Umbilical cord (tissue), 1 donor: ENCODE measurements at regions not wholly inside any gene's neighbourhood (a gene's known extent, or its start where the extent isn't known, plus 50 kb on each side); places are given as distances from the start of the nearest gene placed in this dataset.

Source experiments
- DNase-seq: peaks from one replicate; pipeline ENCODE4 v3.0.0-alpha.2; 2015; ENCODE audit warnings: low spot score

- DNase-seq, result no peak
These were observed 52.3 kb upstream of the KLHL25 start for GRCh38 chr15:85847031-85847430.

DNA sequence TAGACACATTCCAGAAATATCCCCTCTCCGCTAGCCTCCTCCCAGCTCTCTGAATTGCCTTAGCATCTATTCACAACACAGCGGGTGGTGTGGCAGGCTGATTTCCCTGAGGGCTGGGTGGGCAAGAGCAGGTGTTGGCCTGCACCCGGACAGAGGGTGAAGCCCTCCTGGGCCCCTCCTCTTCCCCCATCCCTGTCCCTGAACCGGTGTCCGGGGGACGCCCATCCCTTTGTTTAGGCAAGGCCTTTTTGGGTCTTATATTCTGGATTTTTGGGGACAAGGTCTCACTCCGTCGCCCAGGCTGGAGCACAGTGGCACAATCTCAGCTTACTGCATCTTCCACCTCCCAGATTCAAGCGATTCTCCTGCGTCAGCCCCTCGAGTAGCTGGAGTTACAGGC, 55.2 kb upstream of the KLHL25 start:
- DNase-seq, result no peak

DNA sequence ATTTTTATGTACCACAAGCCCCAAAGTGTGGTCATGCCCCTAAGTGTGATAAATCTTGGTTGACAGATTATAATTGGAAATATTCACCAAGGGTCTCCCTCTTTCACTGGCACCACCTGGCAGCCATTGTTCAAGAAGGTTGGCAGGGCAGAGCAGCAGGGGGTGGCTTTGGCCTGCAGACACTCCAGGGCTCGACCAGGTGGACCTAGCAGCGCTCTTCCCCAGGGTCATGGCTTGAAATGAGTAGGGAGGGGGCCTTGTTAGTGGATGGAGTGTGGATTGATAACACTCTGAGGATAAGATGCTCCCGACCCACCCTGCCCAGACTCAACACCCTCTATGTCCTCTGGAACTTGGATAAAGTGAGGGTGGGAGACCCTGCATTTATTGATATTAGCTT, 58.2 kb upstream of the KLHL25 start:
- DNase-seq, result no peak

DNA sequence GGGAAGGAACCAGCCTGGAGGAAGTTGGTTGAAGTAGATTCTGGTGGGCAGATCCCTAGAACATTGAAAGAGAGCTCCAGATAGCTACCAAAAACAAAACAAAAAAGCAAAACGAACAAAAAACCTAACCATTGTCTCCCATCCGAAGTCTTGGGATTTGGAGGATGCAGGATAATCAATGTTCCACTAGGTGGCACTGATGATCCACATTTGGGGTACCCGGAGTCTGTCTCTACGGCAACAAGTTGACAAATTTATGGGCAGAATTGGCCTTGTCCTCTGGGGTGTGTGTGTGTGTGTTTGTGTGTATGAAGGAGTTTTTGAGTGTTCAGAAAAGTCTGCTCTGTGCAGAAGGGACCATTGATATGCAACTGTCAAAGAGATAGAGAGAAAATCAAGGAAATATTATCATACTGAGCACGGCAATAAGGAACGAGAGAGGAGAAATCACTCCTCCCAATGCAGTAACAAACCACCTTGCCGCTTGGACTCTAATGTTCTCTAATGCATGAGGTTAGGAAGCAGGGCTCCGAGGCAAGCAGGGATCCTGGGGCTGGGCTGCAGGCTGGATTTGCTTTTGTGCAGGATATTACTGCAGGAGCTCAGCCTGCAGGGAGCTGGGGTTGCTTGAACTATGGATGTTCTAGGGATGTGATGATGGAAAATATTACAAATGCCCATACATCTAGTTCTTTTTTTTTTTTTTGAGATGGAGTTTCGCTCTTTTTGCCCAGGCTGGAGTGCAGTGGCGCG, 59.8 kb upstream of the KLHL25 start:
- DNase-seq, result peak; percentile 75

DNA sequence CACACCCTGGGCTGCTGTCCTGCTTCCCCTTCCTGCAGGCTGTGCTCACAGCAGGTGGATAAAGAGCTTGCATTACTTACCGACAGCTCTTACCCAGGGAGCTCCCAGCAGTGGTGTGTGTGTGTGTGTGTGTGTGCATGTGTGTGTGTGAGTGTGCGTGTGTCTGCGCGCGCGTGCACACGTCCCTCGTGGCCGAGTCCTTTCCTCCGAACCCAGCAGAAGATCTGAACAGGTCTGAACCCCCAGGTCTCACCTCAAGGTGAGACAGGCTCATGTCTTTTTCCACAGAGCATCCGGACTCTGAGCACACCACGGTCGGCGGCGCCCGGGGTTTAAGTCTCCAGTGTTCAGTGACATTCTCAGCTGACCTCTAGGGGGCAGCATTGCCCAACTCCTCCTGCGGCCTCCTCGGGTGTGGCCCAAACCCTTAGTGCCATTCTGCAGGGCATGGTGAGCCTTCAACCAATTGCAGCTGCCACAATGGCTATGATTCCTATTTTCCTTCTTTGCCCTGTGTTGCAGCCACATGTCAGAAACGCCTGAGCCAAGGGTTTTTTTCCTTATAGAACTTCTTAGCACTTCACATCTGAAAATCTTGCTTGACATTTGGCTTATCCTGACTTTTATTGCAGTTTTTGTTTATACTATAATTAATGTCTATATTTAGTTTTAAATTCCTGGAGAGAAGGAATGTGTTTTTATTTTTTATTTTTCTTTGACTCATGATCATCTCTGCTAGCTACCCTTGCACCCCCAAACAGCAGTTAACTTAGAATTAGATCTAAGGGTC, 64.1 kb upstream of the KLHL25 start:
- DNase-seq, result peak; percentile 59

DNA sequence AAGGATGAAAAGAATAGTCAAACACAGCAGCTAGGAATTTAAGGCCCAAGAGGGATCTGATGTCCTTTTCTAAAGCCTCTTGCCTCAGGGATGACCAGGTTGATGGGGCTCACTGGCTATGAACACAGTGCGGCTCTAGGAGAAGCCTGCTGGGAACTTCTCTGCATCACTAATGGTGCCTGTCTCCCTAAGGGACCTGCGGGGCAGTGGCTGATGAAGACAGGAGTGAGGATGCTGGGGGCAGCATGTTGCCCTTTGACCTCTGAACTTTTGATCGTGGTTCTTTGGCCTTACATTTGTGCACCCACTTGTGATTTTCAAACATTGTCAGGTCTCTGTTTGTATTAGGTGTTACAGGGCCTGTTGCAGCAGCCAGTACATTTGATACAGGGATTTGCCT, 64.9 kb upstream of the KLHL25 start:
- no peak for DNase-seq

DNA sequence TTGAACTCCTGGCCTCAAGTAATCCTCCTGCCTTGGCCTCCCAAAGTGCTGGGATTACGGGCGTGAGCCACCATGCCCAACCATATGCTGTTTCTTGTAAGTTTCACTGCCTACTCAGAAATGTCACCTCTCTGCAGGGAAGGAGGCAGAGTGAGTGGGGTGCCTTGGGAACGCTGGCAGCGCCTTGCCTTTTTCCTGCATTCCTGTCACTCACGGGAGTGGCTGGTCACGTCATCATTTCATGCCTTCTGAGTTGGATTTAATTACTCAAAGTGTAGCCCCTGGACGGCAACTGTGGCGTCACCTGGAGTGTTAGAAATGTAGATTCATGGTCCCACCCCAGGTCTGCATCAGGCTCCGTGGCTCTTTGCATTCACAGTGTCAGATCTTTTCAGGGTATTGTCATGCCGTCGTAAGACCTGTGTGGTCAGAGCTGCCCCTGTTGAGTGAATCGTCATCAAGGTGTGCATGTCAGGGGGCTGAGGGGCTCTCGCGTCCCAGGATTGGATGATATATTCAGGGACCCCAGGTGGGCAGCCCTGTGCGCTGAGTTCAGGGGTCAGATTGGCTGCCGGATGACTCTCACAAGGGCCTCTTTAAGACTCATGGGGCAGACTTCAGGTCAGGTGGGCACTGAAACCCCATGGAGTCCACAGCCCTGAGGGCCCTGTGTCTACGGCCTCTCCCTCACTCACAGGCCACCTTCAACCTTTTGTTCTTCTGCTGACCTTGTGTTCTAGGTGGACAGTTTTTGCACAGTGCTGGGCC, 65.9 kb upstream of the KLHL25 start:
- no peak for DNase-seq

GRCh38 chr15:85865070-85865684, 70.5 kb upstream of the KLHL25 start:
- peak; percentile 68 for DNase-seq

DNA sequence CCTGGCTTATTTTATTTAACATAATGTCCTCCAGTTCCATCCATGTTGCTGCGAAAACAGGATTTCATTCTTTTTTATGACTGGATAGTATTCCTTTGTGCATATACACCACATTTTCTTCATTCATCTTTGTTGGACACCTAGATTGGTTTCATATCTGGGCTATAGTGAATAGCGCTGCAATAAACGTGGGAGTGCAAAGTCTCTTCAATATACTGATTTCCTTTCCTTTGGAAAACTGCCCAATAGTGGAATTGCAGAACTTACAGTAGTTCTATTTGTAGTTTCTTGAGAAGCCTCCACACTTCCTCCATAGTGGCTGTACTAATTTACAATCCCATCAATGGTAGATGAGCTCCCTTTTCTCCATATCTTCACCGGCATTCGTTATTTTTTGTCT, 72.5 kb upstream of the KLHL25 start:
- DNase-seq, result no peak

- no peak for DNase-seq
These were observed 74.4 kb upstream of the KLHL25 start for GRCh38 chr15:85869124-85869523.

- DNase-seq, result peak; percentile 56
These were observed 75.7 kb upstream of the KLHL25 start for GRCh38 chr15:85870216-85871014.

GRCh38 chr15:85871545-85871944, 76.8 kb upstream of the KLHL25 start:
- DNase-seq, result no peak

DNA sequence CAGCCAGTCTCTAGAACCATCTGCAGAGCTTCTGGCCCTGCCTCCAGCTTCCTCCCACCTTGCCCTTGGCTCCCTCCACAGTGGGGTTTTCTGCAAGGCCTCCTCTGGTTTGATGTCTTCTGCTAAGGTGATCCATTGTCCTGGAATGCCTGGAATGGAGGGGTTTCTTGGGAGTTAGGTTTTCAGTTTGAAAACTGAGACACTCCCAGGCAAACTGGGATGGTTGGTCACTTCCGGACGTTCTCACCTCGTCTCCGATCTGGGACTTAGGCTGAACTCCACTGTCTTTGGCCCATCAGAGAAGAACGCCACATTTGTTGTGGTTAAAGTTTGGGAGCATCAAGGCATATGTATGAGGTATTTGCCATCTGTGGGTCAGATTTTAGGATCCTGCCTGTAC, 77.4 kb upstream of the KLHL25 start:
- no peak for DNase-seq

- DNase-seq, result no peak
These were observed 79.5 kb upstream of the KLHL25 start for GRCh38 chr15:85874236-85874635.

DNA sequence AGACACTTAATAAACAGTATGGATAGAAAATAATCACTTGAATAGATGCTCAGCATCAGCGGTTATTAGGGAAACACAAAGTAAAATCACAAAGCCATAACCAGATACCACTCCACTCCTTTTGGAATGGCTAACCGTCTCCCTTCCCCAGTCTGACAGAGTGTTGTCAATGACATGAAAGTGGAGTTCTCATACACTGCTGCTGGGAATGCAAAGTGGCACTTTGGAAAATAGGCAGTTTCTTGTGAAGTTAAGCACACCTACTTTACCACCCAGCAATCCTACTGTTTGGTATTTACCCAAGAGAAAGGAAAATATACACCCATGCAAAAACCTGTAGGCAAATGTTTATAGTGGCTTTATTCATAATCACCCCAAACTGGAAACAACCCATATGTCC, 81.0 kb upstream of the KLHL25 start:
- no peak for DNase-seq

DNA sequence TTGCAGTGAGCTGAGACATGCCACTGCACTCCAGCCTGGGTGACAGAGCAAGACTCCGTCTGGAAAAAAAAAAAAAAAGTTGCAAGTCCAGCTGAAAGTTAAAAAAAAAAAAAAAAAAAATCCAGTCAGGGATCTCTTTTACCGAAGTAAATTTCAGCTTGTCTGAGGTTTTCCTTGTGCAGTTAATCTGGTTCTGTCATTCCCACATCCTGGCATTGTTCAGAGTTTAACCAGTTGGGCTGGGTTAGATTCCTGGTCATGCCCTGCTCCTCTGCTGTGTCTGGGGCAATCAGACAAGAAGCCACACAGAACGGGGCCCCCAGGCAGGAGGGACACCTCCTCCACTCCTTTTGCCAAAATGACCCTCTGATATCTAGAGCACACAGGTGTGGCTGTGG, 84.1 kb upstream of the KLHL25 start:
- DNase-seq, result no peak

DNA sequence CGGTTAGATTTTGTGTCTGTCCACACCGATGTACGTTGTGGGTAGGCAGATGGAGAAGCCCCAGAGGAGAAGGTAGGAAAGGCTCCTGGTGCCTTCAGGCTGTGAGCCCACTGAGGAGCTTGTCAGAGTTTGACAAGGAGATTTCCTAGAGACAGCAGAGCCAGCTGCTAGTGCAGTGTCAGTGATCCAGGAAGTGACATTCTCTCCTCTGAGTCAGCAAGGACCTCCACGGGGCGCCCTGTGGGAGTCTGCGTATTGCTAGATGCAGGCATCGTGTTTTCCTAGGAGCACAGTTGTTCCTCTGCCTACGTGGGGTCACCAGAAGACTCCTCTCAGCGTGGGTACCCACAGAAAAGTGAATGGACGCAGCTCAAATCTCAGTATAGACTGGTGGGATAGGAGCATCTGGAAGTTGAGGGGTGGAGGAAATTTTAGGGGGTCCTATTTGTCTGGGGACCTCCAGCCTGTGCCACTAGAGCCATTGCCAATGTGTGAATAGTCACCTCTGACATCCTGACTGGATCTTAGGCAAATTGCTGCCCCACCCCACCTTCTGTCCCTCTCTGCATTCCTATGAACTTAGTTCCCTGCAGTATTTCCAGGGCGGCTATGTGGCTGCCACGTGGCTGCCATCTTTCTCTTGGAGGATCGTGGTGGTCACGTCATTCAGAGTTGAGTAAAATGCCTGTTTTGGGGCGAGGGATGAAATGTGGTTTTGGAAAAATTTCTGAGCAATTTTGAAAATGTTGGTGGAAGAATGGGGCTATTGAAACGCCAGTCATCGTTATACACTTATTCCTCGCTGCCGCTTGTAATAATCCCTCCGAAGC, 84.8 kb upstream of the KLHL25 start:
- no peak for DNase-seq

GRCh38 chr15:85880501-85881190, 85.9 kb upstream of the KLHL25 start:
- DNase-seq, result no peak

- DNase-seq, result no peak
These were observed 91.6 kb upstream of the KLHL25 start for GRCh38 chr15:85886309-85886811.
